H1 (cell line): ENCODE measurements at regions not wholly inside any gene's neighbourhood (a gene's known extent, or its start where the extent isn't known, plus 50 kb on each side); places are given as distances from the start of the nearest gene placed in this dataset.

Source experiments
- CTCF ChIP-seq, 3 experiments: IDR thresholded peaks; 1 replicate in 2 of 3; 2 replicates in 1 of 3; pipeline versions ENCODE4 v1.5.1 to v1.6.1; 2011; ENCODE audit warnings: low read length in 3 of 3, mild to moderate bottlenecking in 3 of 3, inconsistent platforms in 2 of 3, low read depth in 1 of 3, moderate library complexity in 1 of 3; ENCODE audit not compliant: insufficient read depth in 1 of 3; ENCODE audit errors: control extremely low read depth in 1 of 3
- POLR2A ChIP-seq, 2 experiments: IDR thresholded peaks; 1 replicate in 1 of 2; 2 replicates in 1 of 2; pipeline ENCODE4 v1.6.1; 2011; ENCODE audit warnings: low read depth in 2 of 2, low read length in 2 of 2, mild to moderate bottlenecking in 2 of 2; ENCODE audit errors: control extremely low read depth in 1 of 2

- TF ChIP-seq POLR2A (IDR thresholded peaks at IDR 0.05; ENCODE audit: control extremely low read depth in 1 of 2, low read depth in 2 of 2, low read length in 2 of 2) (no peak), CTCF (IDR thresholded peaks at IDR 0.05; ENCODE audit: control extremely low read depth in 1 of 3, insufficient read depth in 1 of 3, low read depth in 1 of 3, low read length in 3 of 3) (no peak)
These were observed 616.2 kb downstream of the GALR1 start for GRCh38 chr18:77865853-77866252.
